ENCODE measurements at regions not wholly inside any gene's neighbourhood (a gene's known extent, or its start where the extent isn't known, plus 50 kb on each side); places are given as distances from the start of the nearest gene placed in this dataset.

DNA sequence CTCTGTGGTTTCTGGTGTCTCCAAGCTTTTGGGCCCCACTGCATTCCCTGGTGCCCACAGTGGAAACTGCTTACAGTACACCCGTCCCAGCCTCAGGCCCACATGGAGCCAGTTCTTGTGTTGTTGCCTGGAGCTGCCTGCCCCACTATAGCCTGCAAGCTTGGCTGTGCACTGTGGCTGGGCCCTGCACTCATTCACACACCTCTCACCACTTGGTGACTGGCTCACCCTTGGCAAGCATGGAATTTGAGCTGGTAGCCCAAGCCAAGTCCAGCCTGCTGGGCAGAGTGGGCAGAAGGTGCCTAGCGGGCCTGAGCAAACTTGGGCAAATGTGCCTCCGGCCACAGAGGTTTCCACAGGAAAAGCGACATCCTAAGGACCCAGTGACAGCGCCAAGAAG, 472.3 kb downstream of the MMUT start:
- Histone ChIP-seq H3K4me3 (ENCODE audit: control insufficient read depth in 2 of 3, extremely low read depth in 1 of 3, insufficient read depth in 2 of 3, low read depth in 1 of 3, low read length in 3 of 3) (no peak overlapping the region), H3K36me3 (ENCODE audit: control insufficient read depth in 2 of 2, extremely low read depth in 1 of 2, insufficient read depth in 2 of 2, low read length in 2 of 2) (no peaks in the 10 kb centered on the region), H3K27ac (ENCODE audit: control insufficient read depth, insufficient read depth, low read length) (no peak overlapping the region), H3K4me1 (ENCODE audit: control insufficient read depth, extremely low read depth, insufficient read depth, low read length) (no peaks in the 10 kb centered on the region), H3K4me2 (ENCODE audit: control insufficient read depth, extremely low read depth, insufficient read depth, low read depth, low read length) (no peak overlapping the region), H3K9ac (ENCODE audit: control insufficient read depth, extremely low read depth, insufficient read depth, low read length) (no peak overlapping the region), H3K9me3 (ENCODE audit: control insufficient read depth, low read depth, low read length) (peaks cover 6% of the 10 kb centered on the region), H3K27me3 (ENCODE audit: control insufficient read depth, extremely low read depth, insufficient read depth, low read length) (no peaks in the 10 kb centered on the region), H4K20me1 (ENCODE audit: control insufficient read depth, extremely low read depth, insufficient read depth, low read length) (no peaks in the 10 kb centered on the region), H3K79me2 (ENCODE audit: control insufficient read depth, insufficient read depth, low read length) (no peaks in the 10 kb centered on the region), H3K9me1 (ENCODE audit: control insufficient read depth, extremely low read depth, insufficient read depth, low read length) (no peaks in the 10 kb centered on the region), H2AFZ (ENCODE audit: control insufficient read depth, low read length) (no peak overlapping the region)
- dilution Hi-C loops (cut with MboI; ENCODE audit: extremely low pct_ligation_motif_present, low sequenced_read_pairs), result no loop called here
- FAIRE-seq, result no peak
- DNase-seq (ENCODE audit: low read depth, low spot score), result no peak
- TF ChIP-seq EZH2 (IDR thresholded peaks at IDR 0.05; ENCODE audit: low read length), result no peak
- no peak for TF ChIP-seq CTCF (optimal IDR thresholded peaks at IDR 0.05 in 1 of 3, IDR thresholded peaks at IDR 0.05 in 1 of 3, conservative IDR thresholded peaks at IDR 0.05 in 1 of 3; ENCODE audit: extremely low read depth in 1 of 3, insufficient read depth in 2 of 3, low read length in 3 of 3)

GRCh38 chr6:48986845-48987244, 476.2 kb downstream of the MMUT start:
- Histone ChIP-seq H2AFZ (ENCODE audit: control insufficient read depth, low read length) (no peak overlapping the region), H4K20me1 (ENCODE audit: control insufficient read depth, extremely low read depth, insufficient read depth, low read length) (no peaks in the 10 kb centered on the region), H3K36me3 (ENCODE audit: control insufficient read depth in 2 of 2, extremely low read depth in 1 of 2, insufficient read depth in 2 of 2, low read length in 2 of 2) (no peaks in the 10 kb centered on the region), H3K4me2 (ENCODE audit: control insufficient read depth, extremely low read depth, insufficient read depth, low read depth, low read length) (no peak overlapping the region), H3K27me3 (ENCODE audit: control insufficient read depth, extremely low read depth, insufficient read depth, low read length) (no peaks in the 10 kb centered on the region), H3K79me2 (ENCODE audit: control insufficient read depth, insufficient read depth, low read length) (no peaks in the 10 kb centered on the region), H3K27ac (ENCODE audit: control insufficient read depth, insufficient read depth, low read length) (no peak overlapping the region), H3K9me1 (ENCODE audit: control insufficient read depth, extremely low read depth, insufficient read depth, low read length) (no peaks in the 10 kb centered on the region), H3K4me1 (ENCODE audit: control insufficient read depth, extremely low read depth, insufficient read depth, low read length) (no peaks in the 10 kb centered on the region), H3K4me3 (ENCODE audit: control insufficient read depth in 2 of 3, extremely low read depth in 1 of 3, insufficient read depth in 2 of 3, low read depth in 1 of 3, low read length in 3 of 3) (no peak overlapping the region), H3K9ac (ENCODE audit: control insufficient read depth, extremely low read depth, insufficient read depth, low read length) (no peak overlapping the region), H3K9me3 (ENCODE audit: control insufficient read depth, low read depth, low read length) (peaks cover 6% of the 10 kb centered on the region)
- FAIRE-seq (peak; percentile 20), DNase-seq (ENCODE audit: low read depth, low spot score) (no peak)
- dilution Hi-C loops (cut with MboI; ENCODE audit: extremely low pct_ligation_motif_present, low sequenced_read_pairs), result no loop called here
- no peak for TF ChIP-seq EZH2 (IDR thresholded peaks at IDR 0.05; ENCODE audit: low read length)
- TF ChIP-seq CTCF (optimal IDR thresholded peaks at IDR 0.05 in 1 of 3, IDR thresholded peaks at IDR 0.05 in 1 of 3, conservative IDR thresholded peaks at IDR 0.05 in 1 of 3; ENCODE audit: extremely low read depth in 1 of 3, insufficient read depth in 2 of 3, low read length in 3 of 3), result no peak

Data from keratinocyte (primary cell).